ENCODE measurements at regions not wholly inside any gene's neighbourhood (a gene's known extent, or its start where the extent isn't known, plus 50 kb on each side); places are given as distances from the start of the nearest gene placed in this dataset.
"Not testable (repeated sequence)": the region's sequence is repeated elsewhere in the genome, so short reads cannot be mapped to it uniquely, and the experiment has no call there.

- not testable (repeated sequence) for TF ChIP-seq CTCF (IDR thresholded peaks at IDR 0.05); ATF2 (CRISPR knock-in tag; IDR thresholded peaks at IDR 0.05; ENCODE audit: borderline replicate concordance, low read depth); ZNF281 (CRISPR knock-in tag; IDR thresholded peaks at IDR 0.05); ELF4 (CRISPR knock-in tag; IDR thresholded peaks at IDR 0.05; ENCODE audit: low read depth); JUN (CRISPR knock-in tag; IDR thresholded peaks at IDR 0.05); ZNF416 (CRISPR knock-in tag; IDR thresholded peaks at IDR 0.05); SP1 (CRISPR knock-in tag; conservative IDR thresholded peaks at IDR 0.05); TEAD1 (CRISPR knock-in tag; IDR thresholded peaks at IDR 0.05); USF1 (CRISPR knock-in tag; IDR thresholded peaks at IDR 0.05); MYBL2 (CRISPR knock-in tag; IDR thresholded peaks at IDR 0.05); ZNF138 (CRISPR knock-in tag; conservative IDR thresholded peaks at IDR 0.05); TEAD4 (CRISPR knock-in tag; IDR thresholded peaks at IDR 0.05); USF2 (CRISPR knock-in tag; IDR thresholded peaks at IDR 0.05)
Measured at GRCh38 chr6:115589072-115589471, 471.6 kb downstream of the FRK start.
